NCI-H2227 (cell line): ENCODE measurements at regions not wholly inside any gene's neighbourhood (a gene's known extent, or its start where the extent isn't known, plus 50 kb on each side); places are given as distances from the start of the nearest gene placed in this dataset.

Source experiments
- DNase-seq: peaks from one replicate; lab custom pipeline; 2025; ENCODE audit not compliant: unreplicated experiment; lab: John Stamatoyannopoulos, UW

GRCh38 chr14:22174412-22175277 is 414.4 kb downstream of the DAD1 start:
- no peak for DNase-seq

- DNase-seq, result no peak
These were observed 420.7 kb downstream of the DAD1 start for GRCh38 chr14:22168092-22168955.

- DNase-seq, result no peak
These were observed 424.4 kb downstream of the DAD1 start for GRCh38 chr14:22164616-22165015.

- DNase-seq, result no peak
These were observed 426.0 kb downstream of the DAD1 start for GRCh38 chr14:22163051-22163450.

- no peak for DNase-seq
These were observed 429.1 kb downstream of the DAD1 start for GRCh38 chr14:22159957-22160356.

- DNase-seq, result no peak
These were observed 429.9 kb downstream of the DAD1 start for GRCh38 chr14:22159099-22159498.

GRCh38 chr14:22158560-22158959 is 430.5 kb downstream of the DAD1 start:
- DNase-seq, result no peak

- DNase-seq, result no peak
These were observed 433.5 kb downstream of the DAD1 start for GRCh38 chr14:22155571-22155970.

- DNase-seq, result no peak
These were observed 436.1 kb downstream of the DAD1 start for GRCh38 chr14:22152903-22153302.

GRCh38 chr14:22152161-22152870 is 436.7 kb downstream of the DAD1 start:
- DNase-seq, result no peak

GRCh38 chr14:22151121-22151520 is 437.9 kb downstream of the DAD1 start:
- DNase-seq, result no peak

GRCh38 chr14:22149058-22149457 is 440.0 kb downstream of the DAD1 start:
- no peak for DNase-seq

- DNase-seq, result no peak
These were observed 441.3 kb downstream of the DAD1 start for GRCh38 chr14:22147716-22148115.

- DNase-seq, result no peak
These were observed 445.7 kb downstream of the DAD1 start for GRCh38 chr14:22143363-22143762.

GRCh38 chr14:22140633-22141032 is 448.4 kb downstream of the DAD1 start:
- DNase-seq, result no peak

GRCh38 chr14:22131749-22132476 is 457.1 kb downstream of the DAD1 start:
- no peak for DNase-seq

GRCh38 chr14:22124073-22124613 is 450.5 kb upstream of the OR4E1 start:
- no peak for DNase-seq

- no peak for DNase-seq
These were observed 449.4 kb upstream of the OR4E1 start for GRCh38 chr14:22122829-22123560.

- no peak for DNase-seq
These were observed 448.7 kb upstream of the OR4E1 start for GRCh38 chr14:22122227-22122818.
